Hepatic stellate cell (primary cell): ENCODE measurements at regions not wholly inside any gene's neighbourhood (a gene's known extent, or its start where the extent isn't known, plus 50 kb on each side); places are given as distances from the start of the nearest gene placed in this dataset.
"Not testable (repeated sequence)": the region's sequence is repeated elsewhere in the genome, so short reads cannot be mapped to it uniquely, and the experiment has no call there.

Source experiments
- DNase-seq: peaks from one replicate; pipeline ENCODE4 v3.0.0; 2011; ENCODE audit warnings: low spot score

- peak; percentile 41 for DNase-seq
Observed at GRCh38 chr4:125750828-125751466, 436.2 kb downstream of the FAT4 start.

DNA sequence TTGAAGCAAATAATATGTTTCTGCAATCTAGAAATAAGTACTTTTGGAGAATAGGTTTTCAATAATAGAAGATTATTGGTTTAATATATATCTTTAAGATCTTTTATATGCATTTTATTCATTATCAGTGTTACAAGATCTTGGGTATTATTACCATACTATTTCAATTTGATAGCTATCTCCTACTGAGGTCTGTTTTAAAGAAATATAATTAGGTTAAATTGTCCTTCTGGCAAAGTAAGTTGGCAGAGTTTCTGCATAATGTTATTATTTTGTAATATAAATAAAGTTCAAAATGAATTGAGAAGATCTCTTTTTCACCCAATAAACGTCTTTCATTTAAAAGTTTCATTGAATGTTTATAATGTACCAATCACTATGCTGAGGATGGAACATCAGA, 443.7 kb downstream of the FAT4 start:
- no peak for DNase-seq

- no peak for DNase-seq
Observed at GRCh38 chr4:125760201-125760819, 445.6 kb downstream of the FAT4 start.

DNA sequence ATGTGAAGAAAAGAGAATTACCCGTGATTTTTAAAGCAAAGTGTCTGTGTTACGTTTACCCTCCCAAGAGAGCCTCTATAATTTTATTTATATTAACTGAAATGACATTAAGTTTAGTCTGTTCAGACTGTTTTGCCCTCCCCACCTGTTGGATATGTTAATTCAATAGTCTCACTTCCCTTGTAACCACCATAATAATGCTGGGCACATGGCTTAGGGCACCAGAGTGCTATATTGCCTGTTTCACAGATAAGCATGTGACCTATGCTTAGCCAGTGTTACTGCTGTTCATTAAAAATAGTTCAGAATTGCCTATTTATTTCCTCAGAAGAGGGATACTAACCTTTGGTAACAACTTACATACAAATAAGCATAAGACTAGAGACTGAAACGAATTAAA, 446.2 kb downstream of the FAT4 start:
- no peak for DNase-seq

- DNase-seq: no peak
Observed at GRCh38 chr4:125762537-125762936, 447.8 kb downstream of the FAT4 start.

DNA sequence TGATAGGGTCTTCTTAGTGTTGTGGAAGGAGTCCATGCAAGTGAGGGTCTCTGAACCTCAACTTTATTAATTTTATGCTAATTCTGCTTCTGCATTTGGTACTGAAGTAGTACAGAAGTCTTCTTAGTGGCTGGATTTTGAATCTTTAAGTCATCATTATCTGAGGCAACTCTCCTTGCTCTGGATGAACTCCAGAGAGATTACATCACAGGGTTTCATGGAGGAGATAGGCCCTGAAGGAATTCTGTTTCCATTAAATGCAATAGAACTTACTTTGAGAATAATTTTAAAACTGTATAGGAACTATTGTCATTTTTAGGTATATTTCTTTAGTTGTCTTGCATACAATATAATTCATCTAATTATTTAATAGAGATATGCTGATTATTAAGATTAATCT, 451.2 kb downstream of the FAT4 start:
- DNase-seq: no peak

DNA sequence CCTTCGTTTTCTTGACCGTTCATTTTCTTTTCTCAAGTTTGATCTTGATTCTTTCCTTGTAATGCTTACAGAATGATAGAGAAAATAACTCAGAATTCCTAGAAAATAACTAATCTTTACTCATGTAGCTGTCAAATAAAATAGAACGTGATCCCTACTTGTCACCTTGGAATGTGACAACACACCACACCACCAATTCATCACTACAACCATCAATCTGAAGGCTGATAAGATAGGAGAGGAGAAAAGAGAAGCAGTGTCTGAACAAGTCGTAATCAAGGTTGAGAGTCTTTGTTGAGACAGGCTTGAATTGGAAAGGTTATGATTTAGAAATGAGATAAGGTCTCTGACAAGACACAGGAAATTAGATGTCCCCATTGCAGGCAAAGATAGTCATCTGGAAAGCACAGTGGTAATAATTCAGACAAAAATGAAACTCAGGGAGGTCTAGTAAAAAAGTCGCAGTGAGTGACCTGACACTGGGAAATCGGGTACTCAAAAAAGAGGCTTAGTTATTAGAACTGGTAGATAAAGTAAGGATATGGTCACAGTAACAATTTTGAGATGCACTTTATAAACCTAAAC, 456.2 kb downstream of the FAT4 start:
- no peak for DNase-seq

- DNase-seq: no peak
Observed at GRCh38 chr4:125772680-125773079, 457.9 kb downstream of the FAT4 start.

- no peak for DNase-seq
Observed at GRCh38 chr4:125773502-125773901, 458.7 kb downstream of the FAT4 start.

GRCh38 chr4:125773931-125774330, 459.2 kb downstream of the FAT4 start:
- no peak for DNase-seq

- DNase-seq: no peak
Observed at GRCh38 chr4:125776146-125776545, 461.4 kb downstream of the FAT4 start.

GRCh38 chr4:125780164-125780563, 465.4 kb downstream of the FAT4 start:
- DNase-seq: no peak

DNA sequence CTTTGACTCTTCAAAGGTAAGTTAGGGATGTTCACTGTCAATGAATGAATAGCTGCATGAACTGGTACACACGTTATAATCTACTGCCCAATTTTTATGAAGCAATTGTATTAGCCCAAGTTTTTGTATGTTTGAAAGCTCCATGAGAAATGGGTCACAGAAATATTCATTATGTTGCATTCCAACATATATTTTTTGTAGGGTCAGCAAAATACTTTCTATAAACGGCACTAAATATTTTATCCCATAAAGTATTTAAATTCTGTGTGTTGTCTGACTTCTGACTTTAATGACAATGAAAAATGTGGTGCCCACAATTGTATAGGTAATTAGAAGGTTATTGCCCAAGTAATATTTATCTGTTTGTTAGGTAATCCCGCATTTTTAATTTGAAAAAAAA, 466.0 kb downstream of the FAT4 start:
- DNase-seq: no peak

DNA sequence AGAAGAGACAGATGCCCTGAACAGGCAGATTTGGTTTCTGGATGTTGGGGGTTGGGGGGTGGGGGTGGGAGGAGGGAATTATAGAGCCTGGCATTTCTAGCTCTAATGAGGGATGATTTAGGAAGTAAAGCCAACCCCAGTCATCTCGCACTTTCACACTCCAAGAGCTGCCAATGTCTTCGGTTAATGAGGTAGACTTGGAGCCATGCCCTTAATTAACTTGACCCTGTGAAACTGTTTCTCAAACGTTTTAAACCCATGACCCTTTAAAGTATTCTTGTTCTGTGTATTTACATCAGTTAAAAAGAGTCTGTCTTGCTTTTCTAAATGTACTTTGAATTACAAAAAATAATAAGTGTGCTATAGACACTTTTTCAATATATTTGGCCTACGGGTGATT, 466.9 kb downstream of the FAT4 start:
- DNase-seq: no peak

GRCh38 chr4:125784741-125785140, 470.0 kb downstream of the FAT4 start:
- no peak for DNase-seq

- DNase-seq: no peak
Observed at GRCh38 chr4:125787707-125788106, 473.0 kb downstream of the FAT4 start.

GRCh38 chr4:125789023-125789422, 474.3 kb downstream of the FAT4 start:
- DNase-seq: no peak

- DNase-seq: no peak
Observed at GRCh38 chr4:125791896-125792295, 477.1 kb downstream of the FAT4 start.

DNA sequence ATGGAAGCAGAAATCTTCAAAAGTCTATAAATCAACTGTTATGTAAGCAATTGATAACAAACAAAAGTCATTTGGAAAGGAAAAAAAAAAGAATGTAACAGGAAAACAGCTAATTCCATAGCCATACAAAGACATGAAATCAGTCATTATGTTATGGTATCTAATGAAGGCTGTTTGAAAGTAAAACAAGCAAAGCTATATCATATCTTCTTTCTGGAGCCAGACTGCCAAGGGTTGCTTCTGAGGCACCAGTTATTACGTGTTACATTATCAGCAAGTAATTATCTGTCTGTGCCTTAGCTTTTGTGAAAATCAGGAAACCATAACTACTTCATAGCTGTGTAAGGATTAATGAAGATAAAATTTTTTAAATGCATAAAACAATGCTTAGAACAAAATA, 480.2 kb downstream of the FAT4 start:
- DNase-seq: no peak

DNA sequence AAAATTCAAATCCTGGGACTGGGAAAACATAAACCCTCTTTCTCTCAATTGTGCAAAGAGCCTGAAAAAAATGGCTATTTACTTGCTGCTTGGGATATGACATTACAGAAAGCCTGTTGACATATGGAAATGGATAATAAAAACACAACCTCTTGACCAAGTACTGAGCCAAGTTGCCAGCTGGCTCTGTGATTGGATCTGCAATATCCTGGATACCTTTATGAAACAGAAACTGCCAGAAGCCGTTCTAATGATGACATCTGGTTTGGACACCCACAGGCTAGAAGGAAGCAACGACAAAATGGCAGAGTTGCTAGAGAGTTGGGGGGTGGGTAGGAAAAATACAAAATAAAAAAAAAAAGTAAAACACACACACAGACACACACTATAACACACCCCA, 481.4 kb downstream of the FAT4 start:
- no peak for DNase-seq

- not testable (repeated sequence) for DNase-seq
Observed at GRCh38 chr4:125797621-125798020, 482.9 kb downstream of the FAT4 start.

DNA sequence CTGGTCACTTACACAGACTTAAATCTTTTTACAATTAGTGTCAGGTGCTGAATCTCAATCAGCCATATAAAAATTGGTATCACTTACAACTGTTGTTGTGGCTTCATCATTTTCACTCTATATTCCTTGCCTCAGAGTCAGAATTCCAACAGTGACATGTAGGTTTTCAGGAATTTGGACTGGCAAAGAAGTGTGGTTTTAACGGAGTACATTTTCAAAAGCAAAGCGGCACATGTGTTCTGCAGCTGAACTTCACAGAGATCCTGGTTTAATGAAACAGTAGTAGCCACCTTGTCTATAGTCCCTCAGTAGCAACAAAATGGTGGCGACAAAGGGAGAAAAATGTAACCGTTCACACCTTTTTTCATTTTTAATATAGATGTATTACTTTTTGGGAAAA, 486.6 kb downstream of the FAT4 start:
- DNase-seq: no peak

DNA sequence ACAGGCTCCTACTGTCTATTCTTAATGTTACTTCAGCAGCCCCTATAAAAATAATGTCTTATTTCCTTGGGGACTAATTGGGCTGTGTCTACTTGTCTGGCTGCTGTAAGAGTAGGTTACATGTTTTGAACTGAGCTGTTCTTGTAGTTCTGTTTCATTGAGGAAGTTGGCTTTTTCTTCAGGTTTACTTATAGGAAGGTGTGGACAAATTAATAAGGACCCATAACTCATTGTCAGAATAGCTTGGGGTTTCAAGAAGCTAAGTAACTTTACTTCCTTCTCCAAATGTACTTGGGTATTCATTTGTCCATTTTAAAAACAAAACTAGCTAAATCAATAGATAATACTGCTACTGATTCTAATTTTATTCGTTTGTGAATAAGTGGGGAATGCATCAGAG, 487.2 kb downstream of the FAT4 start:
- no peak for DNase-seq

- no peak for DNase-seq
Observed at GRCh38 chr4:125808022-125808421, 493.3 kb downstream of the FAT4 start.
